ENCODE measurements at regions not wholly inside any gene's neighbourhood (a gene's known extent, or its start where the extent isn't known, plus 50 kb on each side); places are given as distances from the start of the nearest gene placed in this dataset.
"Not testable (repeated sequence)": the region's sequence is repeated elsewhere in the genome, so short reads cannot be mapped to it uniquely, and the experiment has no call there.

- TF ChIP-seq, protein P1, sequence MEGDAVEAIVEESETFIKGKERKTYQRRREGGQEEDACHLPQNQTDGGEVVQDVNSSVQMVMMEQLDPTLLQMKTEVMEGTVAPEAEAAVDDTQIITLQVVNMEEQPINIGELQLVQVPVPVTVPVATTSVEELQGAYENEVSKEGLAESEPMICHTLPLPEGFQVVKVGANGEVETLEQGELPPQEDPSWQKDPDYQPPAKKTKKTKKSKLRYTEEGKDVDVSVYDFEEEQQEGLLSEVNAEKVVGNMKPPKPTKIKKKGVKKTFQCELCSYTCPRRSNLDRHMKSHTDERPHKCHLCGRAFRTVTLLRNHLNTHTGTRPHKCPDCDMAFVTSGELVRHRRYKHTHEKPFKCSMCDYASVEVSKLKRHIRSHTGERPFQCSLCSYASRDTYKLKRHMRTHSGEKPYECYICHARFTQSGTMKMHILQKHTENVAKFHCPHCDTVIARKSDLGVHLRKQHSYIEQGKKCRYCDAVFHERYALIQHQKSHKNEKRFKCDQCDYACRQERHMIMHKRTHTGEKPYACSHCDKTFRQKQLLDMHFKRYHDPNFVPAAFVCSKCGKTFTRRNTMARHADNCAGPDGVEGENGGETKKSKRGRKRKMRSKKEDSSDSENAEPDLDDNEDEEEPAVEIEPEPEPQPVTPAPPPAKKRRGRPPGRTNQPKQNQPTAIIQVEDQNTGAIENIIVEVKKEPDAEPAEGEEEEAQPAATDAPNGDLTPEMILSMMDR (IDR thresholded peaks at IDR 0.05) = not testable (repeated sequence)
- TF ChIP-seq POLR2A (IDR thresholded peaks at IDR 0.05) = not testable (repeated sequence)
Observed at GRCh38 chr3:106858321-106858720, 518.9 kb upstream of the CCDC54 start.

All from body of pancreas (tissue), 4 donors.